Upper lobe of right lung (tissue), 1 donor: ENCODE measurements at regions not wholly inside any gene's neighbourhood (a gene's known extent, or its start where the extent isn't known, plus 50 kb on each side); places are given as distances from the start of the nearest gene placed in this dataset.

Experiments
- ATAC-seq: fragments of 200-7000 bp; cut with Tn5 transposase; one replicate; pipeline ENCODE4 v1.9.1; 2020; ENCODE audit warnings: mild to moderate bottlenecking, moderate library complexity
- DNase-seq: peaks from one replicate; pipeline ENCODE4 v3.0.0-alpha.2; 2020
- H3K27ac ChIP-seq: fragments of 200-600 bp; one replicate; pipeline ENCODE4 v1.8.0; 2022
- H3K27me3 ChIP-seq: fragments of 200-600 bp; one replicate; pipeline ENCODE4 v1.8.0; 2022; ENCODE audit warnings: mild to moderate bottlenecking
- H3K36me3 ChIP-seq: fragments of 200-600 bp; one replicate; pipeline ENCODE4 v1.8.0; 2022
- H3K4me1 ChIP-seq: fragments of 200-600 bp; one replicate; pipeline ENCODE4 v1.8.0; 2022
- H3K4me3 ChIP-seq: fragments of 200-600 bp; one replicate; pipeline ENCODE4 v1.8.0; 2022; ENCODE audit warnings: mild to moderate bottlenecking
- H3K9me3 ChIP-seq: fragments of 200-600 bp; one replicate; pipeline ENCODE4 v1.8.0; 2022
- CTCF ChIP-seq: fragments of 200-600 bp; IDR thresholded peaks from one replicate; pipeline ENCODE4 v1.8.0; 2022; ENCODE audit warnings: antibody characterized with exemption
- intact Hi-C: fragments of 100-400 bp; cut with DNase I; formaldehyde crosslinking; loops from one replicate; pipeline ENCODE4 v1.11.0; 2022
- donor health status: DM: no; HTN: yes; CAD: no; lungs with severe emphysema.

- H3K36me3 ChIP-seq: no peaks in the 10 kb centered on the region
- no peak for DNase-seq
- H3K4me3 ChIP-seq: no peak overlapping the region
- intact Hi-C loops: no loop called here
- H3K4me1 ChIP-seq: no peaks in the 10 kb centered on the region
- H3K9me3 ChIP-seq: no peaks in the 10 kb centered on the region
- peaks cover 6% of the 10 kb centered on the region for H3K27me3 ChIP-seq
- TF ChIP-seq CTCF: no peak
- no peak for ATAC-seq
- no peak overlapping the region for H3K27ac ChIP-seq
Measured at GRCh38 chr2:105541189-105542050, 142.6 kb upstream of the FHL2 start.

- DNase-seq (no peak), ATAC-seq (no peak)
- Histone ChIP-seq H3K4me1 (no peaks in the 10 kb centered on the region), H3K27me3 (no peaks in the 10 kb centered on the region), H3K27ac (no peak overlapping the region), H3K36me3 (no peaks in the 10 kb centered on the region), H3K4me3 (no peak overlapping the region), H3K9me3 (no peaks in the 10 kb centered on the region)
- intact Hi-C loops: no loop called here
- no peak for TF ChIP-seq CTCF
Measured at GRCh38 chr2:105540642-105541041, 141.8 kb upstream of the FHL2 start.

- ATAC-seq: no peak
- TF ChIP-seq CTCF: no peak
- intact Hi-C loops: no loop called here
- H3K27ac ChIP-seq: no peak overlapping the region
- H3K4me3 ChIP-seq: no peak overlapping the region
- H3K27me3 ChIP-seq: no peaks in the 10 kb centered on the region
- no peaks in the 10 kb centered on the region for H3K4me1 ChIP-seq
- H3K36me3 ChIP-seq: no peaks in the 10 kb centered on the region
- DNase-seq: no peak
- H3K9me3 ChIP-seq: no peaks in the 10 kb centered on the region
Measured at GRCh38 chr2:105539331-105539730, 140.5 kb upstream of the FHL2 start.

- Histone ChIP-seq H3K4me1 (no peaks in the 10 kb centered on the region), H3K9me3 (no peaks in the 10 kb centered on the region), H3K4me3 (no peak overlapping the region), H3K36me3 (no peaks in the 10 kb centered on the region), H3K27ac (no peak overlapping the region), H3K27me3 (no peaks in the 10 kb centered on the region)
- DNase-seq (no peak), ATAC-seq (no peak)
- TF ChIP-seq CTCF: no peak
- intact Hi-C loops: no loop called here
Measured at GRCh38 chr2:105538840-105539239, 140.0 kb upstream of the FHL2 start.

- no peak for TF ChIP-seq CTCF
- intact Hi-C loops: no loop called here
- ATAC-seq: no peak
- Histone ChIP-seq H3K36me3 (no peaks in the 10 kb centered on the region), H3K4me1 (no peaks in the 10 kb centered on the region), H3K27ac (no peak overlapping the region), H3K9me3 (no peaks in the 10 kb centered on the region), H3K27me3 (no peaks in the 10 kb centered on the region), H3K4me3 (no peak overlapping the region)
- no peak for DNase-seq
Measured at GRCh38 chr2:105537920-105538319, 139.1 kb upstream of the FHL2 start.
